Epidermal melanocyte (primary cell): ENCODE measurements at regions not wholly inside any gene's neighbourhood (a gene's known extent, or its start where the extent isn't known, plus 50 kb on each side); places are given as distances from the start of the nearest gene placed in this dataset.

ENCODE experiments used
- DNase-seq: peaks from one replicate; pipeline ENCODE4 v3.0.0; 2011; ENCODE audit warnings: low spot score; ENCODE audit not compliant: insufficient read length

DNA sequence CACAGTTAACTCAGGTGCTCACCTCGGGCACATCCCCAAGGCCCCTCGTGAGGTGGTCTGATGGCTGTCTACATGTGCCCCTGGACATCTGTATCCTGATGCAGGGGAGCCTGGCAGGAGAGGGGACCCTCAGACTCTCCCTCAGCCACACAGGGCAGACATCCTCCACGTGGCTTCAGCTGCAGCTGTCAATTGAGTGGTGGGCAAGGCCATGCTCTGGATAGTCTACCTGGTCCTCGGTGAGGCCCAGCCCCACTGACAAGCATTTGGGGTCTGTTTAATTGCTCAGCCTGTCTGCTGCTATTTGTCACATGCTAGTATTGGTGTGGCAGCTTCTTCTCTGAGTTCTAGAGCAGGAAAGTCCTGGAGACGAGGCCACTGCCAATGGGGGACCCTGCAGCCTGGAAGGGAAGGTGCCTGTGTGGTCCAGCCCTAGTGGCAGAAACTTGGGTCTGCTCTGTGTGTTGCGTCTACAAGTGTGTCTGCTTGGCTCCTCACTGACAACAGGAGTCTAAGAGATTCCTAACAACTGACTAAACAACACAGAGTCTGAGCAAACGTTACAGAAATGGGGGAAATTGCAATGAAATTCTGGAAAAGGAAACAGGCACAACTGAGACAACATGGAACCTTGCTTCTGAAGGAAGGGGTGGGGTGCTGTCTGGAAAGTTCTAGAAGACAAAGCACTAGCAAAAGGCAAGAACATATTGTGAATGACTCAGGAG lies 59.3 kb upstream of the IGFBP3 start:
- no peak for DNase-seq

GRCh38 chr7:45979275-45980180 lies 58.5 kb upstream of the IGFBP3 start:
- DNase-seq = no peak

DNA sequence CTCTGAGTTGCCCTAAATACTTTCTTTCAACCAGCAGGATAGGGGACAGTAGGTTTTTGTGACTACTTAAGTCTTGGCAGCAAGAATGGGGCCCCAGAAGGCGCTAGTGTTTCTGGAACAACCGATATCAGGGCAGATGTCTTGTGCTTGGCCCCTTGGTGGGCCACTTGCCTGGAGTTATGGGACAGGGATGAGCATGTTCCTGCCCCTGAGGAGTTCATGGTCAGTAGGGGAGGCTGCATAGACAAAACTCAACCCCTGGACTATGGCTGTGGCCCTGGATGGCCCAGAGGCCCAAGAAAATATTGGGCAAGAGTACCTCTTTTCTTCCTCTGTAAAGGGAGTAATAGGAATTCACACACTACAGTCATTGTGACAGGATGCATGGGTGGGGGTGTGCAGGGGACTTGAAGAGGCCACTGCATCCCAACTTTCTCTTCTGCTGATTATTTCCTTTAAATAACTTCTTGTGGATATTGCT lies 57.7 kb upstream of the IGFBP3 start:
- DNase-seq = no peak

DNA sequence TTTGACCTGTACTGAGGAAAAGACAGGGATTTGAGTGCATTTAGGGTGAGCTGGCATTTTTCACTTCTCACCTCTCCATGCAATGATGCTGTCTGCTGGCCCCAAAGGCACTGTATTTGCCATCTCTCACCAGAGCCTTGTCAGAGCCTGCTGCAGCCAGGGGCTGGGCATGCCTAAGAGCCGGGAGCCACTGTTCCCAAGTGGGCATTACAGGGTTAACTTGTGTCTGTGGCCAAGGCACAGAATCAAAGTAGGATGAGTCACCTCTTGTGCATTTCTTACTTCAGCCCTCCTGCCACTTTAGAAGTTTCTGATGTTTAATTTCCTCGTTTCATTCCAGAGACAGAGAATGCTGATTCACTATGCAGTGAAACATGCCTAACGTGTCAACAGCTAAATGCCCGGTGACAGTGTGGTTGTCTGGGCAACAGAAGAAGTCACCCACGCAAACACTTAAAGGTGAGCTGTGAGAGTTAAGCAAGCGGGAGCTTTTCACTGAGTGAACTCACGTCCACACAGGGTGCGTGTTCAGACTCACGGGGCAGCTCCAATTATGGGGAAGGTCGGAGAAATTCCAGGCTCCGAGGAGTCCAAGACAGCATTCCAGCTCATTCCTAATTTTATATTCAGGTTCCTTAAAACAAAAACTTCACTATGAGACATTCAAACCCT lies 57.1 kb upstream of the IGFBP3 start:
- DNase-seq = peak; percentile 85

DNA sequence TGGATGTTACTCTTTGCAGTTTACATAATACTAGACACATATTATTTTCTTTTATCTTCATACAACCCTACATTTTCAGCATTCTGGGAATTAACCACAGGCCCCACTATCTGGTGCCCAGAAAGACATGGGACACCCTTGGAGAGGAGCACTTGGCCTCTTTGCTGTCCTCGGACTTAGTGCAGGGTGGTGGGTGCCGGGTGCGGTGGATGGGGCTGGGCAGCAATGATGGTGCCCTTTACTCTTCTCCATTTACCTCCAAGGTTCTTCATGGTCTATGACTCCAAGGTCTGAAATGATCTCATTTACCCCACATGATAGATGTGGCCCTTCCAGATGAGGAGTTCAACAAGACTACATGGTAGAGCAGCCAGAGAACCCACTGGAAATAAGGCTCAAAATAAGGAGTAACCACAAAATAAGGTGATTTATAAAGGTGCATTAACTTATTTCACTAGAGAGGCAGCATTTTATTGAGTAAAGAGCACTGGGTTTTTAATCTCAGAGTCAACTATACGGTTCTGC lies 56.2 kb upstream of the IGFBP3 start:
- no peak for DNase-seq

DNA sequence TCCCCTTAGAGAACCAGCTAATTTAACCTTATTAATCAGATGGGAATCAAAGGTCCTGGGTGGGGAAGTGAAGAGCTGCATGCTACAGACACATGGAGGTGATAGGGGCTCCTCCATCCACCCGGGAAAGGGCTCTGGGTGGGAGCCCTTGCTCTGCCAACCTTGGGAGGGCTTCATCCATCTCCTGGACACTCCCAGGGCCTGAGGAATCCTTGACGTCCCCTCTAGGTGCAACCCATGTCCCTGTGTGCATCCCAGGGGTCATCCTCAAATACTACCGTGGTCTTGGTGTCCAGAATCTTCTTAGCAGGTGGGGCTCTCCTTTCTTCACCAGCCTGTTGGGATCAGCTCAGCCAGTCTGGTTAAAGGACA lies 55.4 kb upstream of the IGFBP3 start:
- no peak for DNase-seq

DNA sequence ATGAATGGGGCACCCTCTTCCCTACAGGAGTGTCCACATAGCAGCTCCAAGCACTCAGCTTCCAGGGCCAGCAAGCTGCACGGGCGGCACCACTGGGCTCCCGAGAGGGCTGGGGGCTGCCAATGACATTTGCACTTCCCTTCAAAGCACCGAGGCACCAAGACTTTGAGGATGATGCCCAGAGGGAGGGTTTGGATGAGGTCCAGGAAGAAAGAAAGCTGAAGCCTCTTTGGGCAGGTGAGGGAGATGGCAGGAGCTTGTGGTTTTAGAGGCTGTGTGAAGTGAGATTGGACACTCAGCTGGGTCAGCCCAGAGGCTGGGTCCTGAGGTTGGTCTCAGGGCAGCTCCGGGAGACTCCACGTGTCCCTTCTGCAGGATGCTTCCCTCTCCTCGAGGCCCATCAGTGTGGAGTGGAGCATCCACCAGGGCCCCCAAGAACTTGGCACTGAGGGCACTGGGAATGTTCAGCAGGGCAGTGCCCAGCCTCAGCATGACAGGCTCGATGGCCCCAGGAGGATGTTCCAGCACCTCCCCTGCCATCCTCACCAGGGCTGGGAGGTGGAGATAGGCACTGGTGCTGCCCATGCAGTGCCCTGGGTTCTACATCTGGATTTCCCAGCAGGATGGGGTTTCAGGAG lies 54.9 kb upstream of the IGFBP3 start:
- DNase-seq = no peak

- no peak for DNase-seq
These were observed 54.3 kb upstream of the IGFBP3 start for GRCh38 chr7:45975367-45975766.

DNA sequence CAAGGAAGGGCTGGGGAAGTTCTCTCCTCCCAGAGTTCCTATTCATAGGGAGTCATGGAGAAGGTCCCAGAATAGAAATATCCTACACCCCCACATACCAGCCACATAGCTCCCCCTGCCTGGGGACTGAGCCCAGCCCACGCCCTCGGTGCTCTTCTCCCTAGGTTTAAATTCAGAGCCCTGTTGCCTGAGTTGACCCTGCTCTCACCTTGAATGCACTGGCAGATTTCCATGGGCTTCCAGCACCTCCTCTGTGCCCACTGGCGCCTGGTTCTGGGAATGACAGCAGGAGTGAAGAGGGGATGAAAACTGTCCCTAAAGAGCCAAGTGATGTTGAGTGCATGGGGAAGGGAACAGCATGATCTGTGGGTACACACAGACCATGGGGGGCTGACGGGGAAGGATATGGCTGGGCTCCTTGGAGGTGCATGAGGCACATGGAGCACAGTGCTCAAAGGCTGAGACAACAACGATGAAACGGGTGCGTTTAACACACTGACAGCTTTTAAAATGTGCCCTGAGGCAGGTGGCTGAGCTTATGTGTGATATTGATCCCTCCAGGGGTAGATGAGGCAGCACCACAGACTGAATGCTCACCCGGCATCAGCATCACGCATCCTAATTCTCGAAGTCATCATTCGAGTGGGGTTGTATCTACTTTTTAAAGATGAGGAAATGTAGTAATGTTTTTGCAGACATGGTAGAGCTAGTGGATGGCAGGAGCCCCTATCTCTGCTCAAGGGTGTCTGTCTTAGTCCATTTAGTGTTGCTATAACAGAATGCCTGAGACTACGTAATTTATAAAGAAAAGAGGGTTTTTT lies 53.7 kb upstream of the IGFBP3 start:
- no peak for DNase-seq

DNA sequence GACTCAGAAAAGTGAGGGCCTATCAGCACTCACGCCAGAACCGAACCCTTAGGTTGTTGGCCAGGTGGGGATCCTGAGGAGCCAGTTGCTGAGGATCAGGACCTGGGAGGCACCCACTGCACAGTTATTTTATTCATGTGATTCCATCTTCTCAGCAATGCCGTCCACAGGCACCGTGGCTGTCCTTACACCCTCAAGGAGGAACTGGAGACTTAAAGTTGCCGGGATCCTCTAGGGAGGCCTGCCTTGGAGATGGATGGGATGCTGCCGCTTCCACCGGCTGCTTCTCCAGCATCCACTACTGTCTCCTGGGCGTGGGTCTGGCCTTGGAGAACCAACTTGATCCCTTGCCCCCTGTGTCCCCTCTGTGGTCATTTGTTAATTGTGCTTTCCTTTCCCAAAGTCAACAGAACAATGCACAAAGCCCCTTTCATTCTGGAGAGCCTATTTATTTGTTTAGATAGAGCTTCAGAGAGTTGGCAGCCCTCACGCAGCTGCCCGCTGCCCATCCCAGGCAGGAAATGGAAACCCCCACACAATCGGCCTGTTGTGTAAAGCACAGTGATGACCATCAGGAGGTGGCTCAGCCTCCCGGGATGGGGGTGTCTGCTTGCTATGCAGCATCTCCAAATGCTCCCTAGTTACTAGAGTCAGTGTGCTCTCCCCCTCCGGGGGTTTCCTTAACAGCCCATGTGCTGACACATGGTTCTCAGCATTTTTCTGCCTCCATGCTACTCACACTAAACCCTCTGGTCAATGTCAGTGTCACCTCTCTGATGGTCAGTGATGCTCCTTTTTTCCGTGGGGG lies 52.9 kb upstream of the IGFBP3 start:
- peak; percentile 86 for DNase-seq

- DNase-seq = no peak
These were observed 51.7 kb upstream of the IGFBP3 start for GRCh38 chr7:45972629-45973312.

GRCh38 chr7:45971661-45972175 lies 50.6 kb upstream of the IGFBP3 start:
- no peak for DNase-seq

GRCh38 chr7:45971171-45971570 lies 50.1 kb upstream of the IGFBP3 start:
- no peak for DNase-seq
